Spleen (tissue), 7 donors: ENCODE measurements at regions not wholly inside any gene's neighbourhood (a gene's known extent, or its start where the extent isn't known, plus 50 kb on each side); places are given as distances from the start of the nearest gene placed in this dataset.

Experiments used
- POLR2A ChIP-seq, 3 donors: fragments of 450-650 bp; IDR thresholded peaks; one replicate each; pipeline ENCODE4 v1.5.1; 2017; ENCODE audit warnings: antibody characterized with exemption in 3 of 3, mild to moderate bottlenecking in 1 of 3
- POLR2AphosphoS5 ChIP-seq, 3 donors: sonication (generic); formaldehyde crosslinking; IDR thresholded peaks; one replicate each; pipeline ENCODE4 v1.5.1; 2017; ENCODE audit warnings: antibody characterized with exemption in 3 of 3
- TF ChIP-seq, protein P1 (sequence below), 11 experiments: fragments of 200-600 bp in 7 of 11; fragments of 450-650 bp in 4 of 11; sonication (generic) in 4 of 11; IDR thresholded peaks in 8 of 11; conservative IDR thresholded peaks in 3 of 11; 1 replicate in 7 of 11; 2 replicates in 4 of 11; pipeline versions ENCODE4 v1.4.0 to v1.8.0; 2016 to 2021; ENCODE audit warnings: antibody characterized with exemption in 11 of 11, inconsistent platforms in 4 of 11, mild to moderate bottlenecking in 1 of 11
- donor health status: DM: no; HTN: no; CAD: no; lungs with moderate emphysema.
- donor health status: DM: no; HTN: no; CAD: no.
- donor health status: DM: no; HTN: no; CAD: no.

DNA sequence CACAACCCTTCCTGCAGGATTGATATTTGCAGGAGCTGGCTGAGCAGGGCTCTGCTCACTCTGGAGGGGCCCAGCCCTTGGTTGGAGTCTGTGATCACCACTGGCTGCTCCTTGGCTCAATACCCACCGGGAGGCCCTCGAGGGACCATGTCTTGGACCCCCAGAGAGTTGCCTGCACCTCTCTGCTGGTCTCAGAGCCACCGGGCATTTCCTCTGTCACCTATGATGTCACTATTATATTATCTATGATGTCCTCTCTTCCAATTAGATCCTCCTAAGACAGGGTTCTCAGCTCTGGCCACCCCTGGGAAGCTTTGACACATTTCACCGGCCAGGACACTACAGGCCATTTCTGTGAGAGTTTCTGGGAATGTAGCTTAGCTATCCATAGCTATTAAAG is 113.1 kb downstream of the PDCL3 start:
- TF ChIP-seq, protein P1, sequence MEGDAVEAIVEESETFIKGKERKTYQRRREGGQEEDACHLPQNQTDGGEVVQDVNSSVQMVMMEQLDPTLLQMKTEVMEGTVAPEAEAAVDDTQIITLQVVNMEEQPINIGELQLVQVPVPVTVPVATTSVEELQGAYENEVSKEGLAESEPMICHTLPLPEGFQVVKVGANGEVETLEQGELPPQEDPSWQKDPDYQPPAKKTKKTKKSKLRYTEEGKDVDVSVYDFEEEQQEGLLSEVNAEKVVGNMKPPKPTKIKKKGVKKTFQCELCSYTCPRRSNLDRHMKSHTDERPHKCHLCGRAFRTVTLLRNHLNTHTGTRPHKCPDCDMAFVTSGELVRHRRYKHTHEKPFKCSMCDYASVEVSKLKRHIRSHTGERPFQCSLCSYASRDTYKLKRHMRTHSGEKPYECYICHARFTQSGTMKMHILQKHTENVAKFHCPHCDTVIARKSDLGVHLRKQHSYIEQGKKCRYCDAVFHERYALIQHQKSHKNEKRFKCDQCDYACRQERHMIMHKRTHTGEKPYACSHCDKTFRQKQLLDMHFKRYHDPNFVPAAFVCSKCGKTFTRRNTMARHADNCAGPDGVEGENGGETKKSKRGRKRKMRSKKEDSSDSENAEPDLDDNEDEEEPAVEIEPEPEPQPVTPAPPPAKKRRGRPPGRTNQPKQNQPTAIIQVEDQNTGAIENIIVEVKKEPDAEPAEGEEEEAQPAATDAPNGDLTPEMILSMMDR (IDR thresholded peaks at IDR 0.05 in 8 of 11, conservative IDR thresholded peaks at IDR 0.05 in 3 of 11) = no peak
- TF ChIP-seq POLR2A (IDR thresholded peaks at IDR 0.05) = no peak
- no peak for TF ChIP-seq POLR2AphosphoS5 (IDR thresholded peaks at IDR 0.05)
